ENCODE measurements at regions not wholly inside any gene's neighbourhood (a gene's known extent, or its start where the extent isn't known, plus 50 kb on each side); places are given as distances from the start of the nearest gene placed in this dataset.

GRCh38 chrY:19578281-19578874 lies 166.1 kb downstream of the KDM5D start:
- WGBS, result 31% methylated on average over 3 of the region's 3 CpGs
- Histone ChIP-seq H3K9ac (ENCODE audit: low read depth in 1 of 2, low read length in 2 of 2) (no peak overlapping the region), H3K9me3 (ENCODE audit: control insufficient read depth in 4 of 4, low read length in 3 of 4) (no peaks in the 10 kb centered on the region), H3K27ac (ENCODE audit: low read depth in 1 of 2, low read length in 2 of 2) (no peak overlapping the region), H3K4me3 (ENCODE audit: low read depth in 1 of 3, low read length in 3 of 3) (no peak overlapping the region), H3K4me1 (ENCODE audit: control insufficient read depth in 4 of 4, insufficient read depth in 4 of 4, low read length in 3 of 4) (peaks cover 0 to 4% (median 0%) of the 10 kb centered on the region in 4 donors), H3K27me3 (ENCODE audit: control insufficient read depth in 4 of 4, insufficient read depth in 4 of 4, low read length in 3 of 4) (no peaks in the 10 kb centered on the region), H3K36me3 (ENCODE audit: control insufficient read depth in 4 of 4, insufficient read depth in 3 of 4, low read depth in 1 of 4, low read length in 3 of 4) (no peaks in the 10 kb centered on the region)
- peak in 1 of 2 donors; percentile 6 for TF ChIP-seq HNF4A (conservative IDR thresholded peaks at IDR 0.05)
- TF ChIP-seq EGR1 (IDR thresholded peaks at IDR 0.05; ENCODE audit: low read depth in 2 of 2), result no peak
- no peak for DNase-seq (ENCODE audit: low spot score)

GRCh38 chrY:19577250-19577649 lies 167.3 kb downstream of the KDM5D start:
- Histone ChIP-seq H3K9me3 (ENCODE audit: control insufficient read depth in 4 of 4, low read length in 3 of 4) (no peaks in the 10 kb centered on the region), H3K4me3 (ENCODE audit: low read depth in 1 of 3, low read length in 3 of 3) (no peak overlapping the region), H3K27ac (ENCODE audit: low read depth in 1 of 2, low read length in 2 of 2) (no peak overlapping the region), H3K27me3 (ENCODE audit: control insufficient read depth in 4 of 4, insufficient read depth in 4 of 4, low read length in 3 of 4) (no peaks in the 10 kb centered on the region), H3K36me3 (ENCODE audit: control insufficient read depth in 4 of 4, insufficient read depth in 3 of 4, low read depth in 1 of 4, low read length in 3 of 4) (no peaks in the 10 kb centered on the region), H3K4me1 (ENCODE audit: control insufficient read depth in 4 of 4, insufficient read depth in 4 of 4, low read length in 3 of 4) (peaks cover 0 to 4% (median 0%) of the 10 kb centered on the region in 4 donors), H3K9ac (ENCODE audit: low read depth in 1 of 2, low read length in 2 of 2) (no peak overlapping the region)
- 40% methylated on average over 6 of the region's 6 CpGs for WGBS
- no peak for DNase-seq (ENCODE audit: low spot score)
- TF ChIP-seq GABPA (IDR thresholded peaks at IDR 0.05 in 1 of 2, conservative IDR thresholded peaks at IDR 0.05 in 1 of 2) (peak in 1 of 2 donors; percentile 59), MAX (IDR thresholded peaks at IDR 0.05) (peak; percentile 31), FOXA1 (IDR thresholded peaks at IDR 0.05) (no peak)

- no peaks in the 10 kb centered on the region for H3K9me3 ChIP-seq (ENCODE audit: control insufficient read depth in 4 of 4, low read length in 3 of 4)
- no peaks in the 10 kb centered on the region for H3K36me3 ChIP-seq (ENCODE audit: control insufficient read depth in 4 of 4, insufficient read depth in 3 of 4, low read depth in 1 of 4, low read length in 3 of 4)
- no peak overlapping the region for H3K9ac ChIP-seq (ENCODE audit: low read depth in 1 of 2, low read length in 2 of 2)
- peaks cover 0 to 6% (median 0%) of the 10 kb centered on the region in 4 donors for H3K4me1 ChIP-seq (ENCODE audit: control insufficient read depth in 4 of 4, insufficient read depth in 4 of 4, low read length in 3 of 4)
- H3K27me3 ChIP-seq (ENCODE audit: control insufficient read depth in 4 of 4, insufficient read depth in 4 of 4, low read length in 3 of 4), result no peaks in the 10 kb centered on the region
- H3K27ac ChIP-seq (ENCODE audit: low read depth in 1 of 2, low read length in 2 of 2), result no peak overlapping the region
- DNase-seq (ENCODE audit: low spot score), result no peak
- H3K4me3 ChIP-seq (ENCODE audit: low read depth in 1 of 3, low read length in 3 of 3), result no peak overlapping the region
- TF ChIP-seq HNF4A (conservative IDR thresholded peaks at IDR 0.05), result no peak
- no peak for TF ChIP-seq TAF1 (conservative IDR thresholded peaks at IDR 0.05)
- TF ChIP-seq CTCF (IDR thresholded peaks at IDR 0.05; ENCODE audit: low read depth, low read length, missing input control), result no peak
- TF ChIP-seq RXRA (IDR thresholded peaks at IDR 0.05), result no peak
- TF ChIP-seq HNF4G (IDR thresholded peaks at IDR 0.05), result no peak
- no peak for TF ChIP-seq MAX (IDR thresholded peaks at IDR 0.05)
These were observed 169.6 kb downstream of the KDM5D start for GRCh38 chrY:19574939-19575338.

GRCh38 chrY:19573646-19574045 lies 170.9 kb downstream of the KDM5D start:
- no peak for TF ChIP-seq ZBTB33 (IDR thresholded peaks at IDR 0.05)
- Histone ChIP-seq H3K9me3 (ENCODE audit: control insufficient read depth in 4 of 4, low read length in 3 of 4) (no peaks in the 10 kb centered on the region), H3K27ac (ENCODE audit: low read depth in 1 of 2, low read length in 2 of 2) (no peak overlapping the region), H3K4me3 (ENCODE audit: low read depth in 1 of 3, low read length in 3 of 3) (no peak overlapping the region), H3K36me3 (ENCODE audit: control insufficient read depth in 4 of 4, insufficient read depth in 3 of 4, low read depth in 1 of 4, low read length in 3 of 4) (no peaks in the 10 kb centered on the region), H3K27me3 (ENCODE audit: control insufficient read depth in 4 of 4, insufficient read depth in 4 of 4, low read length in 3 of 4) (no peaks in the 10 kb centered on the region), H3K9ac (ENCODE audit: low read depth in 1 of 2, low read length in 2 of 2) (no peak overlapping the region), H3K4me1 (ENCODE audit: control insufficient read depth in 4 of 4, insufficient read depth in 4 of 4, low read length in 3 of 4) (peaks cover 0 to 6% (median 0%) of the 10 kb centered on the region in 4 donors)
- DNase-seq (ENCODE audit: low spot score), result no peak
- 74% methylated on average over 2 of the region's 2 CpGs for WGBS

Data from liver (tissue), 8 donors.